T-helper 1 cell (primary cell): ENCODE measurements at regions not wholly inside any gene's neighbourhood (a gene's known extent, or its start where the extent isn't known, plus 50 kb on each side); places are given as distances from the start of the nearest gene placed in this dataset.

ENCODE experiments used
- DNase-seq, 5 donors: peaks; one replicate each; pipeline ENCODE4 v3.0.0-alpha.2; 2012 to 2020

DNA sequence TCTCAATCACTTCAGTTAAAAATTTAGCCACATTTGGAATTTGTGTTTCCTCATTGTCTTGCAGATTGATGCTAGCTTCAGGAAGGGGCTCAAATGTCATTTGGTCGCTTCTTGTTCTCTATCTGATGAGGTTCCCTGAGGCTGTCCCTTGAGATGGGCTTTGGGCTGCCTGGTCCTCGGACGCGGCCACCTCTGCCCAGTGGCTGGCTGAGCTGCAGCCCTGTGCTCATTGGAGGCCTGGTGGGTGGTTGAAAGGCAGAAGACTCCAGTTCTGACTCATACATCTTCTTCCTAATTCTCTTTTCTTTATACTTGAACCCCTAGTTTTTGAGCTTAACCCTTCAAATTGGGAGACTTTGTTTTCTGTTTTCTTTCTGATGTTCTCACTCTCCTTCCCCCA is 78.8 kb upstream of the NTRK2 start:
- no peak for DNase-seq

DNA sequence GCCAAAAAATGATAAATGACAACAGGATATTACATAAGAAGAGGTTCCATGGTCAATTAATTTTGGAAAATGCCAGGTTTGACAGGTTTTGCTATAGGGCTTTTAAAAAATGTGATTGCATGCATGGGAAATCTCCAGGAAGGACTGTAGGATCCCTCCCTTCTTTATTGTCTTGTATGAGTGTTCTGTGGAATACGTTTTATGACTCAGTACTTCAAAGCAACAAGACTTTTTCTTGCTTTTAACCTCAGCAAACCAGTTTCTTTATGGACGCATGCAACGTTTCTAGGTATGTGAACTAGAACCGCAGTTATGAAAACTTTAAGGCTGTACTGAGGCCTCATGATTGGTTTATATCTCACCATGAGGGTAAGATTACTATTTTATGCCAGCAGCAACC is 76.6 kb upstream of the NTRK2 start:
- no peak for DNase-seq

DNA sequence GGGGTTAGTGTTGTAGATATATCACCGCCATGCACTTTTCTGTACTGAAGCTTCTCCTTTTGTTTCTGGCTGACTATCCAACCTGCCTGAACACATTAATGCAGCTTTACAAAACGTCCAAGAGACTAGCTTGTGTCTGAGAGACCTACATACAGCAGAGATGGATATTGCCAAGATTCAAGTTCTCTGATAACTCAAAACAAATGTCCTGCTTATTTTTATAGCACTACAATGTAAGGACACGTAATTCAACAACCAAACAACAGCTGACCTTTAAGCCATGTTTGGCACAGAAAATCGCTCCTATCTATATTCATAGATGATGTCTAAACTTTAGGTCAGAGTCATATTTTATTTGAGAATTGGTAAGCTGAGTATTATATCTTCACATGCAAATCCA is 76.2 kb upstream of the NTRK2 start:
- DNase-seq, result no peak

DNA sequence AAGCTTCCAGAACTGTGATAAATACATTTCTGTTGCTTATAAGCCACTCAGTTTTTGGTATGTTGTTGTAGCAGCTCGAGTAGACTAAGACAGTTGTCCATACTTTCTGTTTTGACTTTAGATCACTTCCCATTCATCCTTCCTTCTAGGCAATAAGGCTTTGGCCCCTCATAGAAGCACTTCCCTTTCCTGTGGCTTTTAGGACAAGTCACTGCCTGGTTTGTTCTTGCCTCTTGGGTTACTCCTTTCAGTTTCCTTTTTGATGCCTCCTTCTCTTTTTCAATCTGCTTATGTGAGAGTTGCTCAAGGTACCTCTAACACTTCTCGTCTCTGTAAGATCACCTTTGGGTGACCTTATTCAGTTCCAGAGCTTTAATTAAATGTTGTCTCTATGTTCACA is 72.4 kb upstream of the NTRK2 start:
- DNase-seq, result peak in 1 of 5 donors; percentile 18

DNA sequence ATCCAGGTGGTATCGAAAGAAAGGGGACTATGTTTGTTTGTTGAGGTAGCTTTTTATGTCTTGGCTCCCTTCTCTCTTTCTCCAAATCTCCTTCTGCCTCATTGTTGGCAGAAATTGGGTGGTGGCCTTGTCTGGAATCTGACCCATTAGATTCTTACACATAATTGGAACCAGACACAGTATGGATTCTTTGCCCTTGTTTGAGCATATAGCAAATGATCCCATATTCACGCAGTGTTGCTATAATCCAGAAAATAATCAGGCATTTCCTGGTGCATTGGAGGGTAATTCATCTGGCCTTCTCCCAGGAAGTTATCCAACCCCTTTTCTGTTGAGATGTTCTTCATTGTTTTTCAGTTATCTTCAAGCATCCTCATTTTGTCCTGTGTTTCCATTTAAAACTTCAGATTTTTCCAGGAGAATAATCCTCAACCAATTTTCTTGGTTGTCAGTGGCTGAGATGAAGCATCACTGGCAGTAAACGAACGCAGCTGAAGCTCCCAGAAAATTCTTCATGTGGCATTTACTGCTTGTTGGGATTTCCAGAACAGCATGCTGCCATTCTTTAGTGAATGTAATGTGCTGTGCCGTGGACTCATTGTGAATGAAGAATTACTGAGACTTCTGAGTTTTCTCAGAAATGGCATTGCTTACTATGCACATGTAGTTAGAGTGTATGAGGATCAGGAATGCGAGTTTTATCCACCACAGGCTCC is 70.5 kb upstream of the NTRK2 start:
- no peak for DNase-seq

DNA sequence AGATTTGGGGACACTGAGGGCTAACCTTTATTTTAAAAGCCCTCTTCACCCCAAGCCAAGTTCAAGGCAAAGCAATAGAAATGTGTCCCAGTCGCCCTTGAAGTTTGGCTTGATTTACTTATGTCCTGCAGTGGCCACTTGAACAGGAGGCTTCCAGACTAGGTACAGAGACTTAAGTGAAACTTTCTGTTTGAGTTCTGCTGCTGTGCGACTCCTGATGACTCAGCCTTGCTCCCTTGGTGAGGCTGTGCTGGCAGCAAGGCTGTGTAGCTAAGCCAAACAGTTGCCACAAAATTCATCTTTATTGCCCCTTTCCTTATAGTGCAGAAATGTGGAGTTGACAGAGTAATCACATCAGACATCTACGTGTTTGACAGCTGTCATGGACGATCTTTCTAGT is 68.8 kb upstream of the NTRK2 start:
- DNase-seq, result no peak

DNA sequence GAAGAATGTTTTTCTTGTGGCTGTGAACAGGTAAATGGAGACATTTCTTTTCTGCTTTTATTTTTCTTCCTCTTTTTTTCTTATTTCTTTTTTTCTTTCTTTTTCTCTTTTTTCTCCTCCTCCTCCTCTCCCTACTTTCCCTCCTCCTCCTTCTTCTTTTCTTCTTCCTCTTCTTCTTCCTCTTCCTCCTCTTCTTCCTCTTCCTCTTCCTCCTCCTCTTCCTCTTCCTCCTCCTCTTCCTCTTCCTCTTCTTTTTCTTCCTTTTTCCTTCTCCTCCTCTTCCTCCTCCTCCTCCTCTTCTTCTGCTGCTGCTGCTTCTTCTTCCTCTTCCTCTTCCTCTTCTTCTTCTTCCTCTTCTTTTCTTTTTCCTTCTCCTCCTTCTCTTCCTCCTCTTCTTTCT is 65.3 kb upstream of the NTRK2 start:
- DNase-seq, result no peak

DNA sequence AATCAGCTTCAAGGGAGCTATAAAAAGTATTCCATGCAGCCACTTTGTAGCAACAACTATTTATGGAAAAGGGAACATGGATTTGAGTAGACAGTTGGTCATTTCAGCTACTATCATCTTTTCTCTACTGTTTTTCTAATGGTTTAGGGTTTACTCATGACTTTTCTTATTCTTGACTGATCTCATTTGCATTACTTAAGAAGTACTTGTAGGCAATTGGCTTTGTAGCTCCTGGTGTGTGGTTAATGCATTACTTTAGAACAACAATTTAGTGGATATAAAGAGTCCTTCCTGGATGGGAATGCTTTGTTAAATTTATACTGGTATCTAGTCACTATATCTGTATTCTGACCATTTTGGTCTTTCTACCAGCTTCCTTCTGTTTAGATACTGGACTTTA is 59.8 kb upstream of the NTRK2 start:
- DNase-seq, result no peak

DNA sequence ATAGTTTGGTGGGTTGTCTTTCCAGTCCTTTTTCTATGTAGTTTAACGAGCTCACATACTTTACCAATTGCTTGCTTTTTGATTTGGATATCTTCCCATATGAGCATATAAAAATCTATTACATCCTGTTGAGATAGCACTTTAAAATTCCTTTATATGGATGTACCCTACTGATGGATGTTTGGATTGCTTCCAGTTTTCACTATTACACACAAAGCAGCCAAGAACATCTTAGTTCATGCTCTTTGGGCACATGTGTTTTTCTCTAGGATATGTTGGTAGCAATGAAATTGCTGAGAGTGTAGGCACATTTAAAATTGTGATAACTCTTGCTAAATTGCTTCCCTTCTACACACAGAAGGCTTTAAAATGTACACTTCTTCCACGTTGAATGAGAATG is 56.1 kb upstream of the NTRK2 start:
- no peak for DNase-seq

DNA sequence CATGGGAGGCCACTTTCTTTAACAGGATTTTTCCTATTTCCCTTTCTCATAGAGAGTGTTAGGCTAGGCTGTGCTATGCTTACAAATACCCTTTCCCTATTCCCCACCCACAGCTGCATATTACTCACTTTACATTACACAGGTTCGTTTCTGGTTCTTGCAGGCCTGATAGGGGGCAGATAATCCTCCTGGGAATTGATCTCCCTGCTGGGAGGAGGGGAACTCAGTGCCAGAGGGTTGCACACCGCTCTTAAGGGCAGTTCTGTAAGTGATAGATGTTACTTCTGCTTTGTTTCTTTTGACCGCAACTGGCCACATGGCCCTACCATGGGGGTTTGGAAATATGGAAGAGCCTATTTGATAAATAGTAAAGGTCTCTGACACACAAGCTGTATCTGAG is 54.0 kb upstream of the NTRK2 start:
- DNase-seq, result no peak

DNA sequence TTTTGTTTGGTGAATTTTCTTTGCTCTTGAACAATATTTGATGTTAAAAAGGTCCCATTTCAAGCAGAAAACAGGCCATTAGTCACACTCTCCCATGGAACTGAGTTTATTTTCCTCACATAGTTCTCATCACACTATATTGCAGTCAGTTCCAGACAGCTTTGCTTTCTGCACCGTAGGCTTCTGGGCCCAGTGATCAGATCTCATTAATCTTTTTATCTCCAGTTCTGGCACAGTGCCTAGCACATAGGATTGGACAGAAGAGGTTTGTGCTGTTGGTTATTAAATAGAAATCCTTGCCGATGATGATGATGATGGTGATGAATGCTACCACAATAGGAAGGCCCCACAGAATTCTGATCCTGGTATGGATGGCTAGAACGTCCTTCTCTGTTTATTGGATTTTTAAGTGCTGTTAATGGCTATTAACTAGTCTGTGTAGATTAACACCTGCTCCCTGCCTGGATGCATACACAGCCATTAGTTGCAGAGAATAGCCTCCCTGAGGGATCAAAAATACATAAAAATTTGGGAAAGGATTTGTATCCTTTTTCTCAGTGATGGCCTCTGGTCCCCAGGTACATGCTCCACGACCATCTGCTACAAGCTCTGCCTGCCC is 52.0 kb upstream of the NTRK2 start:
- DNase-seq, result no peak
